Spinal cord (tissue), 9 donors: ENCODE measurements at regions not wholly inside any gene's neighbourhood (a gene's known extent, or its start where the extent isn't known, plus 50 kb on each side); places are given as distances from the start of the nearest gene placed in this dataset.

Experiments used
- DNase-seq, 6 donors: peaks; one replicate each; pipeline versions ENCODE4 v3.0.0 to v3.0.0-alpha.2; 2013 to 2015; ENCODE audit warnings: low spot score in 6 of 6, low read depth in 4 of 6
- H3K27ac ChIP-seq: one replicate; pipeline ENCODE4 v1.5.1; 2013; ENCODE audit warnings: low read depth, low read length, control low read depth
- H3K27me3 ChIP-seq: one replicate; pipeline ENCODE4 v1.6.1; 2013; ENCODE audit warnings: low read length; ENCODE audit not compliant: control insufficient read depth, insufficient read depth
- H3K36me3 ChIP-seq: one replicate; pipeline ENCODE4 v1.6.1; 2013; ENCODE audit warnings: low read length; ENCODE audit not compliant: control insufficient read depth, insufficient read depth
- H3K4me1 ChIP-seq: one replicate; pipeline ENCODE4 v1.6.1; 2013; ENCODE audit warnings: low read length; ENCODE audit not compliant: control insufficient read depth, insufficient read depth
- H3K4me3 ChIP-seq: one replicate; pipeline ENCODE4 v1.5.1; 2013; ENCODE audit warnings: low read depth, low read length, control low read depth
- H3K9me3 ChIP-seq: one replicate; pipeline ENCODE4 v1.6.1; 2013; ENCODE audit warnings: low read length; ENCODE audit not compliant: control insufficient read depth, insufficient read depth
- WGBS: methylation state at CpG from one replicate; pipeline ENCODE4 v1.1.5; 2013; ENCODE audit warnings: missing lambda C conversion rate; ENCODE audit not compliant: insufficient coverage; 5-methylcytosine and 5-hydroxymethylcytosine counted together
- donor health status: healthy.

DNA sequence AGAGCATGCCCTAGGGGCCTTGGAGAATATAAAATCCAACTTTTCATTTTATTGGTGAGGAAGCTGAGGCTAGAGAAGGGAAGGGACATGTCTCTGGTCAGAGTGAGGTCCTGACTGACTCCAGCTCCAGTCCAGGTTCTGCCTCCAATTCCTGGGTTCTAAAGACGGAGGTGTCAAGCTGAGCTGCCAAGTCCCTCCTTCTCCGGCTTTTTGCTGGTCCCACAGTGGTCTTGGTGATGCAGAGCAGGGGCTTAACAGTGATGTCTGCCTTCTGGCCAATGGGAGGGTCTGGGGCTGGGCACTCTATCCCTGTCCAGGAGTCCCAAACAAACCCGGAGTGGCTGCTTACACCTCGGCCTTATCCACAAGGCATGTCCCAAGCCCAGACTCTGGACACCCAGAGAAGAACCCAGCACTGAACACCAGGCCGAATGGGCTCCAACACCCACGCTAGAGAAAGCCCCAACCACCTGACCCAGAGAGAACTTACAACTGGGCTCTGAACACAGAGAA is 104.8 kb downstream of the EBNA1BP2 start:
- H3K9me3 ChIP-seq, result no peaks in the 10 kb centered on the region
- H3K4me1 ChIP-seq, result peaks cover 34% of the 10 kb centered on the region
- H3K36me3 ChIP-seq, result no peaks in the 10 kb centered on the region
- H3K4me3 ChIP-seq, result no peak overlapping the region
- peaks cover 8% of the 10 kb centered on the region for H3K27me3 ChIP-seq
- 92% methylated on average over 5 of the region's 6 CpGs for WGBS
- DNase-seq, result no peak
- no peak overlapping the region for H3K27ac ChIP-seq

DNA sequence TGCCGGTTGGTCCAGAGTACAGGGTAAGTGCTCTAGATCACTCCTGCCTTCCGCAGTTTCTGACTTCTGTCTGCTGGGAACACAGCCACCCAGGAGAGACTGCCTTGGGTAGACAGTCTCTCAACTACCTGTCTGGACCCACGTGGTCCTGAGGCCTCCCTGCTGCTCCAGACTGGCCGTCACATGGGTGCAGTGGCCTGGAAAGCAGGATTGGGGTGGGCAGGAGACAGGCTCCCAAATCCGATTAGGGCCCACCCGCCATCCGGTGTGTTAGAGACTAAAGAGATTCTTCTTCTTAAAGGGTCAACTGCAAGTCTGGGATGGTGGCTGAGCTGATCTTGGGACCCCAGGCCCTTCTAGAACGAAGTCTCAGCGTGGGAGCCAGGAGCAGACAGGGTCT is 105.5 kb downstream of the EBNA1BP2 start:
- H3K4me3 ChIP-seq, result no peak overlapping the region
- peaks cover 34% of the 10 kb centered on the region for H3K4me1 ChIP-seq
- peaks cover 8% of the 10 kb centered on the region for H3K27me3 ChIP-seq
- no peak overlapping the region for H3K27ac ChIP-seq
- no peak for DNase-seq
- 96% methylated on average over 9 of the region's 9 CpGs for WGBS
- no peaks in the 10 kb centered on the region for H3K9me3 ChIP-seq
- H3K36me3 ChIP-seq, result no peaks in the 10 kb centered on the region

DNA sequence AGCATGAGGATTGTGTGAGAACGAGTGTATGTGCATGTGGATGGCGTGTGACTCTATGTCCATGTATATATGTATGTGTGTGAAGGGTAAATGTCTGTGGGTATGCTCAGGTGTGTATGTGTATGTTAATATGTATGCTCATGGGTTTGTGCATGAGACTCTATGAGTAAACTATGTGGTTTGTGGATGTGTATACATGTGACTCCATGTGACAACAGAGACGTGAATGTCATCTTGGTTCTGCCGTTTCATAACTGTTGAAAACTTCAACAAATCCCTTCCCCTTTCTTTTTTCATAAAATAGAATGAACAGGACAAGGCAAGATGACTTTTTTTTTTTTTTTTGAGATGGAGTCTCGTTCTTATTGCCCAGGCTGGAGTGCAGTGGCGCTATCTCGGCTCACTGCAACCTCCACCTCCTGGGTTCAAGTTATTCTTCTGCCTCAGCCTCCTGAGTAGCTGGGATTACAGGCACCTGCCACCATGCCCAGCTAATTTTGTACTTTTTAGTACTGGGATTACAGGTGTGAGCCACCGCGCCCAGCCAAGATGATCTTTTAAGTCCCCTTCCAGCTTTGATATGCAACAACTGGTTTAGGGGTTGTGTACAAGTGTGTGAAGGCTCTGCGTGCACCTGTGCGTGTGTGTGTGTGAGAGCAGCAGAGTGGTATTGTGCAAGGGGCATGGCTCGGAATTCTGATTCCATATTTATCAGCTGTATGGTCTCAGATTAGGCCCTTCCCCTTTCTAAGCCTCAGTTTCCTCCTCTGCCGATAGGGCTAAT is 106.3 kb downstream of the EBNA1BP2 start:
- 93% methylated on average over 4 of the region's 13 CpGs for WGBS
- no peak for DNase-seq

DNA sequence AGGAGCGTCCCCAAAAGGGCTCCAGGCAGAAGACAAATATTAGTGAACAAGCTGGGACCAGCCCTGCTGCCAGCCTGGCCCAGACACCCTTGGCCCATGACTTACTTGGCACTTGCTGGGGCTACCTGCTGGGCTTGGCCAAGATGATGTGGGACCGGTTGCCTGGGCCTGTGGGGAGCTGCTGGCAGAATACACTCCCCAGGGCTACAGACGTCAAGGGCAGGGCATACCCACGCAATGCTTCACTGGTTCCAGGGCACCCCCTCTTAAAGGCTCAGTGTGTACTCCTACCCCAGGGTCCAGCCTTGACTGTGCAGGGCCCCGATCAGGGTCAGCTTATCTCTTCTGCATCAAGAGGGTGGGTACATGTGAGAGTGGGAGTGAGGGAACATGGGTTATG is 106.5 kb upstream of the SLC2A1 start:
- H3K4me3 ChIP-seq, result no peak overlapping the region
- H3K36me3 ChIP-seq, result no peaks in the 10 kb centered on the region
- H3K4me1 ChIP-seq, result peaks cover 32% of the 10 kb centered on the region
- WGBS, result 85% methylated on average over 5 of the region's 5 CpGs
- H3K27ac ChIP-seq, result no peak overlapping the region
- peaks cover 8% of the 10 kb centered on the region for H3K27me3 ChIP-seq
- no peak for DNase-seq
- no peaks in the 10 kb centered on the region for H3K9me3 ChIP-seq

More for the DNA sequence above, 106.3 kb downstream of the EBNA1BP2 start:
- H3K36me3 ChIP-seq, result no peaks in the 10 kb centered on the region
- H3K4me3 ChIP-seq, result no peak overlapping the region
- no peak overlapping the region for H3K27ac ChIP-seq
- no peaks in the 10 kb centered on the region for H3K9me3 ChIP-seq
- peaks cover 34% of the 10 kb centered on the region for H3K4me1 ChIP-seq
- peaks cover 8% of the 10 kb centered on the region for H3K27me3 ChIP-seq

DNA sequence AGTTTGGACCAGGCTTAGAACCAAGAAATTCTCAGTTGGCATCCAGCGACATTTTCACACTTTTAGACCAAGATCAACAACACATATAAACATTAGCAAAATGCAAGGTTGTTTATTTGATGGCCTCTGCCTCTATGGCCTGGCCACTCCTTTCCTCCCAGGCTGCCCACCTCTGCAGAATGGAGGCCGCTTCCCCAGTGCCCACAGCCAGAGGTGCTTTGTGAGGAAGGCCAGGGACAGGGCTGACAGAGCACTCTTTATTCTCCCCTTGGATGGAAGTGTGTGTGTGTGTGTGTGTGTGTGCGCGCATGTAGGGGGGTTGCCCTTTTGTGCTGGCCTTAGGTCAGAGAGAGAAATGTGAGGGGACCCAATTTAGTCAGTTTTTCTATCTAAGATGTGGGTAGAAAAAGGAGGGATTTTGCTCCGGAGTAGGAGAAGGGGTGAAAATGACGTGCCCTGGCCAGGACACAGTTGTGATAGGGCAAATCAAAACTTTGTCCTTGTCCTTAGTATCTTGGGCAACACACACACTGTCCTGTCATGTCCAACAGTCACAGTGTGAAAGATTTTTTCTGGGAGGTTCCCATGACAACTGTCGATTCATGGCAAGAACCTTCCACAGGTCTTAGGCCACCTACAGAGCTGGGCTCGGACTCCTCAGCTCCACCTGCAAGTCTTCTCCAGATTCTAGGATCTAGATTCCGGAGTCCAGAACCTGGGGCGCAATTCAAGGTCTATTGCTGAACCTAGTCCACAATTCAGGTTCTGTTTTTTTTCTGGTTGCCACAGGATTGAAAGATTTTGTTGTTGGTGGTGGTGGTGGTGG is 104.9 kb upstream of the SLC2A1 start:
- Histone ChIP-seq H3K27ac (no peak overlapping the region), H3K27me3 (peaks cover 3% of the 10 kb centered on the region), H3K4me1 (peaks cover 20% of the 10 kb centered on the region), H3K9me3 (no peaks in the 10 kb centered on the region), H3K4me3 (no peak overlapping the region), H3K36me3 (no peaks in the 10 kb centered on the region)
- no peak for DNase-seq
- WGBS, result 89% methylated on average over 7 of the region's 10 CpGs

DNA sequence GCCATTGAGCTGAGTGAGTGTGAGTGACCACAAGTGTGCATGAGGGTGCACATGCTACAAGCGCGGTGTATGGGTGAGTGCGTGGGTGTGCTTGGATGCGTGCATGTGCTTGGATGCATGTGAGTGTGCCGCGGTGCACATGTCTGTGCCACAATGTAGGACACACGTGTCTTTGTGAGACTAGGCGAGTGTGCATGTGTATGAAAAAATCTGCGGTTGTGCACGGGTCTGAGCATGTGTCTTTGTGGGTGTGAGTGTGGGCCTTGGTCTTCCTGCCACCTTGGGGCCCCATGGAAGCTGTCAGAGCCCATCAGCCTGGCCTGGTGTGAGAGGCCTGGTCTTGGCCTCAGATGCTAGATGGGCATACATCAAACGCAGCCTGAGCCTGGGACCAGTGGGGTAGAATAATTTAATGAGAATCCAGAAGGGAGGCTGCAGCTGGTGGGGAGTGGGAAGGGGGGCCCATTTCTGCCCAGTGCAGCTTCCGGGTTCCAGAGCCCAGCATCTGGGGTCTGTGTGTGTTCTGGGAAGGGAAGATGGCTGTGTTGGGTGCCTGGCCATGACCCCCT is 103.9 kb upstream of the SLC2A1 start:
- H3K36me3 ChIP-seq, result no peaks in the 10 kb centered on the region
- DNase-seq, result no peak
- peaks cover 19% of the 10 kb centered on the region for H3K4me1 ChIP-seq
- H3K4me3 ChIP-seq, result no peak overlapping the region
- no peak overlapping the region for H3K27ac ChIP-seq
- no peaks in the 10 kb centered on the region for H3K27me3 ChIP-seq
- 86% methylated on average over 12 of the region's 12 CpGs for WGBS
- H3K9me3 ChIP-seq, result no peaks in the 10 kb centered on the region

DNA sequence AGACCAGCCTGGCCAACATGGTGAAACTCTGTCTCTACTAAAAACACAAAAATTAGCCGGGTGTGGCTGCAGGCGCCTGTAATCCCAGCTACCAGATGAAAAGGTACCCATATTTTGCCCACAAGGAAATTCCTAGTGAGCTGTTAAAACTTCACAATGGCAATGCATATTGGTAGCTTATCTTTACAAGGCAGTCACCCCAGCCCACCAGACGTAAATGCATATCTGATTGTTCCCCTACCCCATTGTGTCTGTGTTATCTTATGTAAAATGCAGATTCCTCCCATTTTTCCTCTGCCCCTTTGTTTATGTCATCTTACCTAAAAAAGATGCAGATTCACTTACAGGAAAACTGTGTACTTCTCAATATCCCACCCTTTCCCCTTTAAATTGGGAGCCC is 103.1 kb upstream of the SLC2A1 start:
- H3K27ac ChIP-seq, result no peak overlapping the region
- H3K4me3 ChIP-seq, result no peak overlapping the region
- WGBS, result 83% methylated on average over 2 of the region's 3 CpGs
- no peak for DNase-seq
- H3K4me1 ChIP-seq, result peaks cover 14% of the 10 kb centered on the region
- H3K27me3 ChIP-seq, result no peaks in the 10 kb centered on the region
- H3K36me3 ChIP-seq, result no peaks in the 10 kb centered on the region
- H3K9me3 ChIP-seq, result no peaks in the 10 kb centered on the region

DNA sequence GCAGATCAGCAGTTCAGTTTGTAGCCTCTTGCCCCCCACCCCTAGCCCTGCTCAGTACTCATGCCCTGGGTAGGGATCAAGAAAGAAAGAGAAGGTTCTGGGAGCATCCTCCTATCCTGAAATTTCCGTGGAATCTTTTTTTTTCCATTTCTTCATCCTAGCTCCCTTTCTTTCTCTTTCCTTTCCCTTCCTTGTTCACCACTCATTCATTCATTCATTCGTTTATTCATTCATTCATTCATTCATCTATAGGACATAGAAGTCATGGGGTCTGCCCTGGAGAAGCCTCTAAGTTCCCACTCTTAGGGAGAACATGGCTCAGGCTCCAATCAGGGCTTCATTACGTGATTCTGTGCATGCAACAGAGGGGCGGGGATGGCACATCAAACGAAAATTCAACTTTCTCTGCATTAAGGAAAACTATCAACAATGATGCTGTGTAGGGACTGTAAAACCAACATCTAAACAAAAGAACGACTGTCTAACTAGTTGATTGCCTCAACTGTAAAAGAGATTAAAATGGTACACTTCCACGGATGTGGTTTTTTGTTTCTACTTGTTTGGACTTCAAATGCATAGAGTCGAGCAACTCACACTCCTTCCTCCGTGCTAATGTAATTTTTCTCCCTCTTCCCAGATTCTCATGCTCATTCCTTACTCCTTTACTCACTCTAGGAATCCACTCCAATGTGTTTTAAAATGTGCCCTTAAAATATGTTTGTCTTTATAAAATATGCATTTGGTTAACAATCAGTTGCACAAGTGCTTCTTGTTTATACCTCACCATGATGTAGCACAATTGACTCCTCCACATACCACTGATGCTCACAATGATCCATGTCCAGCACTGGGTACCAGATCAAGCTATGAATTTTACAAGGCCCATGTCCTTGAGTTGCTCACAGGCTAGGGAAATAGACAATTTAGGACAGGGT is 101.2 kb upstream of the SLC2A1 start:
- no peak overlapping the region for H3K27ac ChIP-seq
- H3K4me1 ChIP-seq, result peaks cover 19% of the 10 kb centered on the region

More for the DNA sequence above, 101.2 kb upstream of the SLC2A1 start:
- no peaks in the 10 kb centered on the region for H3K36me3 ChIP-seq
- no peak overlapping the region for H3K4me3 ChIP-seq
- WGBS, result 60% methylated on average over 1 of the region's 9 CpGs
- DNase-seq, result no peak
- no peaks in the 10 kb centered on the region for H3K27me3 ChIP-seq
- no peaks in the 10 kb centered on the region for H3K9me3 ChIP-seq
